GM23248 (cell line): ENCODE measurements at regions not wholly inside any gene's neighbourhood (a gene's known extent, or its start where the extent isn't known, plus 50 kb on each side); places are given as distances from the start of the nearest gene placed in this dataset.

ENCODE experiments used
- EZH2 ChIP-seq: fragments of 200-600 bp; sonication (generic); IDR thresholded peaks from 2 replicates; pipeline ENCODE4 v1.6.1; 2018; ENCODE audit warnings: antibody characterized with exemption, mild to moderate bottlenecking; ENCODE audit not compliant: insufficient read depth, poor library complexity, severe bottlenecking
- EZH2phosphoT487 ChIP-seq: fragments of 200-600 bp; sonication (generic); IDR thresholded peaks from 2 replicates; pipeline ENCODE4 v1.6.1; 2018; ENCODE audit warnings: antibody characterized with exemption, moderate library complexity, mild to moderate bottlenecking, low read depth; ENCODE audit not compliant: insufficient read depth

DNA sequence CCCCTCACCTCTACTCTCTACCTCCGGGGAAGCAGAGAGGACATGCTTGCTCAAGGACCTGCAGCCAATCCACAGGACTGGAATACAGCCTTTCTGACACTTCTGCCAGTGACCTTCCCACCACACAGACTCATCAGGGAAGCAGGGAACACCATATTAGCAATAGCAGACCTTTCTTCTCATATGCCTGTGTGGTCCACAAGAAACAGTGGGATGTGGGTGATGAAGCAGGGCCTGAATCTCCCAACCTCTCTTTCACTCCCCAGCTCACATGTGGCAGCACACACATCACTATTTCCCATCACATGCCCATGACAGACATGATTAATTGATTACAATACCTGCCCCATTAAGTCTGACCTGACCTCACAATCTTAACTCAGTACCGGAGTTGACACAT is 695.1 kb downstream of the MATN1 start:
- no peak for TF ChIP-seq EZH2phosphoT487
- TF ChIP-seq EZH2 = no peak
